ENCODE measurements at regions not wholly inside any gene's neighbourhood (a gene's known extent, or its start where the extent isn't known, plus 50 kb on each side); places are given as distances from the start of the nearest gene placed in this dataset.

GRCh38 chr7:128161466-128162125 is 79.5 kb upstream of the LEP start:
- Histone ChIP-seq H3K36me3 (ENCODE audit: insufficient read depth, low read length, poor library complexity, severe bottlenecking) (no peaks in the 10 kb centered on the region), H3K4me1 (ENCODE audit: insufficient read depth, low read length, poor library complexity, severe bottlenecking) (peaks cover 1% of the 10 kb centered on the region), H3K9me3 (ENCODE audit: low read depth, low read length, poor library complexity, severe bottlenecking) (no peaks in the 10 kb centered on the region), H3K27ac (ENCODE audit: low read depth, low read length, poor library complexity, severe bottlenecking) (no peak overlapping the region), H3K4me3 (ENCODE audit: low read depth, low read length, poor library complexity, severe bottlenecking) (no peak overlapping the region), H3K27me3 (replicated peaks; ENCODE audit: insufficient read depth, low read depth, low read length, poor library complexity) (peaks cover 64% of the 10 kb centered on the region)
- intact Hi-C loops (cut with micrococcal nuclease; ENCODE audit: unreplicated experiment): no loop called here
- DNase-seq (ENCODE audit: low spot score): no peak
- no TSS peak for BruUV-seq (replicated peaks)
- CTCF ChIA-PET: no interaction called here
- POLR2A ChIA-PET (ENCODE audit: low non-redundant PET): interaction anchor here (0.6 kb wide), 1 partner anchor 26 kb away, joined by 7 read pairs; no protein-coding TSS in a partner anchor
- no peak for TF ChIP-seq EZH2 (IDR thresholded peaks at IDR 0.05; ENCODE audit: borderline replicate concordance, low read depth, low read length, poor library complexity, severe bottlenecking)

- H3K36me3 ChIP-seq (ENCODE audit: insufficient read depth, low read length, poor library complexity, severe bottlenecking): no peaks in the 10 kb centered on the region
- ChIA-PET POLR2A (ENCODE audit: low non-redundant PET) (no interaction called here), CTCF (no interaction called here)
- H3K27ac ChIP-seq (ENCODE audit: low read depth, low read length, poor library complexity, severe bottlenecking): no peak overlapping the region
- H3K4me3 ChIP-seq (ENCODE audit: low read depth, low read length, poor library complexity, severe bottlenecking): no peak overlapping the region
- TF ChIP-seq EZH2 (IDR thresholded peaks at IDR 0.05; ENCODE audit: borderline replicate concordance, low read depth, low read length, poor library complexity, severe bottlenecking) (no peak), CTCF (conservative IDR thresholded peaks at IDR 0.05; ENCODE audit: low read depth, low read length) (no peak)
- no peaks in the 10 kb centered on the region for H3K9me3 ChIP-seq (ENCODE audit: low read depth, low read length, poor library complexity, severe bottlenecking)
- intact Hi-C loops (cut with micrococcal nuclease; ENCODE audit: unreplicated experiment): no loop called here
- peaks cover 7% of the 10 kb centered on the region for H3K4me1 ChIP-seq (ENCODE audit: insufficient read depth, low read length, poor library complexity, severe bottlenecking)
- no TSS peak for BruUV-seq (replicated peaks)
- peaks cover 66% of the 10 kb centered on the region for H3K27me3 ChIP-seq (replicated peaks; ENCODE audit: insufficient read depth, low read depth, low read length, poor library complexity)
- DNase-seq (ENCODE audit: low spot score): no peak
These were observed 78.4 kb upstream of the LEP start for GRCh38 chr7:128162666-128163065.

- no peak for DNase-seq (ENCODE audit: low spot score)
- H3K36me3 ChIP-seq (ENCODE audit: insufficient read depth, low read length, poor library complexity, severe bottlenecking): no peaks in the 10 kb centered on the region
- peaks cover 68% of the 10 kb centered on the region for H3K27me3 ChIP-seq (replicated peaks; ENCODE audit: insufficient read depth, low read depth, low read length, poor library complexity)
- peaks cover 7% of the 10 kb centered on the region for H3K4me1 ChIP-seq (ENCODE audit: insufficient read depth, low read length, poor library complexity, severe bottlenecking)
- intact Hi-C loops (cut with micrococcal nuclease; ENCODE audit: unreplicated experiment): no loop called here
- no peak overlapping the region for H3K27ac ChIP-seq (ENCODE audit: low read depth, low read length, poor library complexity, severe bottlenecking)
- H3K4me3 ChIP-seq (ENCODE audit: low read depth, low read length, poor library complexity, severe bottlenecking): no peak overlapping the region
- TF ChIP-seq CTCF (conservative IDR thresholded peaks at IDR 0.05; ENCODE audit: low read depth, low read length): no peak
- no peak for TF ChIP-seq EZH2 (IDR thresholded peaks at IDR 0.05; ENCODE audit: borderline replicate concordance, low read depth, low read length, poor library complexity, severe bottlenecking)
- no TSS peak for BruUV-seq (replicated peaks)
- CTCF ChIA-PET: no interaction called here
- H3K9me3 ChIP-seq (ENCODE audit: low read depth, low read length, poor library complexity, severe bottlenecking): no peaks in the 10 kb centered on the region
- POLR2A ChIA-PET (ENCODE audit: low non-redundant PET): no interaction called here
These were observed 77.6 kb upstream of the LEP start for GRCh38 chr7:128163473-128163872.
